Hypothalamus (tissue), 51 donors: ENCODE measurements at regions not wholly inside any gene's neighbourhood (a gene's known extent, or its start where the extent isn't known, plus 50 kb on each side); places are given as distances from the start of the nearest gene placed in this dataset.

Experiments used
- DNase-seq, 51 donors: peaks; one replicate each; lab custom pipeline; 2025; lab: John Stamatoyannopoulos, UW

DNA sequence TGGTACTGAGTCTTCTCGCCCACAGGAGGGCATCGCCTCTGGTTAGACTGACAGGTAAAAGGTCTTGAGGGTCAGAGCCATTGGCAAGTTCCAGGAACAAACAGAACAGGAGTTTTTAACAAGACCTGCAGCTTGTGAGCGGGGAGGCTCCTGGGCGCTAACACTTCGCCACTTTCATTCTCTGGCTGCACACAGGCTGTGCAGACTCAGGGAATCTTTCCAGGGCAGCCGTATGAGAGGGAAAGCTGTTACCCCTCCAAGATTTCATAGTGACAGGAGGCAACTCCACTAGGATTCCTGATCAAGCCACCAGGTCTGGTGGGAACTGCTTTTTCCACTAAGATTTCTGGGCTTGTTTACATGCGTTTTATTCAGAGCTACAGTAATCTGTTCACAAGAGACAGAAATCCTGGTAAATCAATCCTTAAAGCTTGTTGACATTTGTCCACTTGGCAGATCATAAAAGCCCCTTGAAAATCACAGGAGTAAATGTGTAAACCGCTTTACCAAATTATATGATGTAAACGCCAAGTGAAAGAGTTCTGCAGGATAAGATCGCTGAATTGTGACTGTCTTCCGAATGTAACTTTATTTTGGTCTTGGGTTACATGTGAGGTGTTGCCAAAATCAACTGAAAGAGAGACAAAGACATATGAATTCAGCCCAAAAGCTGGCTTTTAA is 190.6 kb downstream of the MZT1 start:
- DNase-seq = peak in 3 of 51 donors; percentile 0 to 1 (median 1)

DNA sequence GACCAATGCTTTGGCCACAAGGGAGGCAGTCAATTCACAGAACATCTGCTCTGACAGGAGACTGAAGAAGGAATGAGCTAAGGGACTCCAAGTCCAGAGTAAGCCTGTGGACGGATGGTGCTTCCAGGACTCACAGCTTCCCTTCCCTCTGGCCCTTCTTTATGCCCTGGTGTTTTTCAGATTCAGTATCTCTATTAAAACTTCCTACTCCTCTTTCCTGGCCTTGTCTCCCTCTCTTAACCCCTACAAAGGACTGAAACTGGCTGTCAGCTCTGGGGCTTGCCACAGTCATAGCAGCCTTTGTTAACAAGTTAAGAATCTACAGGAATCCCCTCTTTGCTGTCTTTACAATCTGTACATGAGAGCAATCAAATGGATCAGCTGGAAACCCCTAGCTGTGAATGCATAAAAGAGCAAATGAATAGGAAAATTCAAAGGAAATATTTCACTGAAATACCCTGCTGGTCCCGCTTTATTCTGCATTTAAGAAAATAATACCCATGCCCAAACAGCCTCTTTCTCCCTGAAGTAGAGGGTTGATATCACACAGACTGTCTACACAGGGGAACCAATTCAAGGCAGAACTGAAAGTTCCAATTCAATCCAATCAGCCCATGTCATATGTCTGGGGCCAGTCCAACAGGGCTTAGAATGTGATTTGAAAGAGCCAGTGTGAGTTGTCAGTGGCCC is 192.3 kb downstream of the MZT1 start:
- DNase-seq = no peak

DNA sequence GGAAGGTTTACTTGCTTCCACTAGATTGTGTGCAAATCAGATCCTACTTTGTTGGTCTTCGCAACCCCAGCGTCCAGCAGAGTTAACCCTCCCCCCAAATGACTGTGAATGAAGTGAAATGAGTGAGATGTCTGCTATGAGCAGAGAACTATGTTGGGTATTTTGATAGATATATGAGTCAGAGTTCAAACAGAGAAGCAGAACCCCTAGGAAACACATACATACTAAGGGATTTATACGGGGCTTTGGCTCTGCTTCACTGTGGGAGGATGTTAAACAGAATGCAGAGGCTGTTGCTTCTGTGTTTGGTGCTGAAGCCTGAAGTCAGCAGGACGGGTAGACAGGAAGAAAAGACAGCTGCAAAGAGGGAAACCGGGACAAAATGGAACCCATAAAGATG is 197.0 kb downstream of the MZT1 start:
- no peak for DNase-seq

DNA sequence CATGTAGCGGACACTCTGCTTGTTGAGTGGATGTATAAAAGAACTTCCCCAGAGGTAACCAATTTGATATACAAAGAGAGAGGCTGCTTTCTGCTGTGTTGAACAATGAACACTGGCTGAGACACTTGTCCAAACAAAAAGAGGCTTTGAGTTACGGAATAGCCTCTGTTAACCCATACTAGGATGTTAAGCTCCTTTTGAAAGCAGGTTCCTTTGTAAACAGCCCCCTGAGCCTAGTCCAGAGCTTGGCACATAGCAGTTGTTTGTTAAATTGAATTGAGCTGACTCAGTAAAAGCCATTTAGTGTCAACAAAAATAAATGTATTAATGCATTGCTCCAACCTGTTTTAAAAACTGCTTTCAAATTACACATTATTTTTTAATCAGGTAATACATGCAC is 200.1 kb downstream of the MZT1 start:
- no peak for DNase-seq

DNA sequence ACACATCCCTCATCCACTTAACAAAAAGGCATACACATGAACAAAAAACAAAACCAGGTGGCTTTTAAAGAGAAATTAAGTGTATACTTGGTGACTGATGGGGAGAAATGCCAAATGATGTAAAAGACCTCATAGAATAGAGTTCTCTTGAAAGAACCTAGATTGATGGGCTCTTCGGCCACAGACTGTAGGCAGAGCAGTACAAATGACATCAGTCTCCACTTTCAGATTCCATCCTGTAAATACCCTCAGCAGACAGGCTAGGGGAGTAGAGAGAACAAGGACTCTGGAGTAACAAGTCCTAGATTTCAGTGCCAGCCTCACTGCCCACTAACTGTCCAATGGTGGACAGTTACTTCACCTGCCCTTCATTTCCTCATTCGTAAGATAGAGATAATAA is 203.8 kb downstream of the MZT1 start:
- no peak for DNase-seq

DNA sequence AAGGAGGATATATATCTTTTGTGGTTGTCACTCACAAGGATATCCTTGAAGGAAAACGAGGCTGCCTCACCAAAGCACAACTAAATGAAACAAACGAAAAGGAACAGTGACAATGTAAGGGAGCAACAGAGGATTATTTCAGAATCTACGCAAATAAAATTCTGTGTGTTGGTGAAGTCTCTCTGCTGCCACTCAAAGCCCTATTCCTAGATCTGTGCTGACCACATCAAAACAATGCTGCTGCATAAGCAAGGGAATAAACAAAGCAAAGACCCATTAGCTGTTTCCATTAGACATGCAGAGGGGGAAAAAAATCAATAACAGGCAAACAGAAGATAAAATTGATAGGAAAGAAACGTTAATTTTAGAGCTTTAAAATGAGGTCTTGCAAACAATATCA is 204.4 kb downstream of the MZT1 start:
- no peak for DNase-seq

DNA sequence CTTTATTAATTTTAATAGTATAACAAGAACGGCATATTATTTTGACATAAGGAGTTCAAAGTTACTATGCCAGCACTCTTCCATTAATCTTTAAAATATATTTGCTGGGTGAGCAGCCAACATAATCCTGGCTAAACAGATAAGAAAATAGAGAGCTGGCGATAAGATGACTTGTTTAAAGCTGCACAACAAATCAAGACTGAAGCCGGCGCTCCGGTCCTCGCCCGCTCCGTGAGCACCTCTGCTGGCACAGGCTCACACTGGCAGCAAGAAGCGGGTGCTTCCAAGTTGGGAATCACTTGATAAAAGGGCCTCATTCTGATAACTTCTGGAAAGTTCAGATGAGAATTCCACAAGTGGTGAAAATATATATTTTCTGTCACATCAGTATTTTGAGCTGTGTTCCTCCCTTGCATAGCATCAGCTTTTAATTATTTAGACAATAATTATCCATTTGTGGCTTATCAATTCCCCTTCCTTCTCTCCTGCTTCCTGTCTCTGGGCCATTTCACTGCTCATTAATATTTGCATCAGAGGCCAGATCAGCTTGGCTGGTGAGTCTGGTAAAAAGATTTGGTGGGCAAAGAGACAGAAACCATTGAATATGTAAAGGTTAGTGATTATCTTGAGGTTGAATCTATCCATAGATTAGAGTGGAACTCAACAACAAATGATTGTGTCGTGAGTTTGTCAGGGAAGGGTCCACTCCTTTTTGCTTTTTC is 205.3 kb downstream of the MZT1 start:
- DNase-seq = no peak

DNA sequence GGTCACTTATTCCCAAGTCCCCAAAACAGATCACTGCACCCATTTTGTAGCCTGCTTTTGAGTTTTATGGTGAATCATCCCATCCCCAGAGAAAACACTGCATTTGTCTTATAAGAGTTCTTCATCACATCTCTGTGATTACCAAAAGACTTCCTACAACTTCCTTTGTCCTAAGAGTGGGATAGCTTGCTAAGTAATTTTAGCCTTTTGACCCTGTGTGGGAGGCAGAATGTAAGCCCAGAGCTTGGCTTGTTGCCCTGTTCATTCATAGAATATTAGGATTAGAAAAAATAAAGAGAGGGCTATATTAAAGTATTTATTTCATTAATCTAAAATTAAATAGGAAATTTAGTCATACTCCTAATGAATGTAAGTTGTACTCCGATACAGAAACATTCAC is 213.3 kb downstream of the MZT1 start:
- DNase-seq = no peak

DNA sequence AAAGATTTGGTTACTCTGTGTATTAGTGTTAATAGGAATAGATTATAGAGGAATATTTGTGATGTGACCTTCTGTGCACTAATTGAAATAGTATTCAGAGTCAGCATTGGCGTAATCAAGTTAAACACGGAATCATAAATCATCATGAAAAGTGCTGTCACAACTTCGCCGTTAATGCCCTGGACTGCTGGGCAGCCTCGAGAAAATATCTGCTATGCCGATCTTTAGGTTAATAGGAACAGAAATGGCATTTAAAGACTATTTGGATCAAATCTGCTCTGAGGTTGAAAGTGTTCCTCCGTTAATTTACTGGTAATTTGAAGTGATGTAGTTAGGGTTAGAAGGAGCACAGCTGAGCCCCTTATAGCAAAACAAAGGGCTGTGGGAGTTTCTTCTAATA is 219.0 kb downstream of the MZT1 start:
- no peak for DNase-seq

DNA sequence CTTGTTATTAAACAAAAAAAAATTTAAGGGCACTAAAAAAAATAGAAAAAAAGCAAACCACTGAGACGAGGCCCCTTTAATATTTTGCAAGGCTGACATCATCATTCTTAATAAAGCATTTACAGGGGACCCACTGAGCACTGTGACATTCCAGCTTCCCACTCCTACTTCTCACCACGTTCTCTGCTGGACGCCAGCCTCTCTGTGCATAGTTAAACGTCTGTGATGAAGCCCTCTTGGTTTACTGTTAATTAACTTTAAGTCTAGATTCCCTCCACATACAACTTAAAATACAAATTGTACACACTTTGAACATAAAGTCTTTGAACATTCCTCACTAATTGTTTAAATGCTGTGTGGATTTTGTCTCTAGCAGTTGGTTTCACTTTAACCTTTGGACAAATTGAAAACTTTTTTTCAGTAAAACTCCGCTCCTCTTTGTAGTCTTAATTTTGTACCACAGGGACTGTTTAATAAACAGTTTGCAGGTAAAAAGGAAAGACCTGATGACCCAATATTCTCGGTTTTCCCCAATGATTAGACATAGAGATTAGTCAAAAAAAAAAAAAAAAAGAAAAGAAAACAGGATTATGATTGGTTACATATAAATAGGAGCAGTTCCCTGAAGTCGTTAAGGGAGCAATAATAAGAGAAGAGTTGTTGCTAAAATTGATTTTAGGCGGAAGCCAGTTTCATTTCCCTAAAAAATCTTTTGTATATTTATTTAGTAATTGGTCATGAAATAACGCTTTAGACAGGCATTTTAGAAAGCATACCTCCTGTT is 219.8 kb downstream of the MZT1 start:
- DNase-seq = no peak

DNA sequence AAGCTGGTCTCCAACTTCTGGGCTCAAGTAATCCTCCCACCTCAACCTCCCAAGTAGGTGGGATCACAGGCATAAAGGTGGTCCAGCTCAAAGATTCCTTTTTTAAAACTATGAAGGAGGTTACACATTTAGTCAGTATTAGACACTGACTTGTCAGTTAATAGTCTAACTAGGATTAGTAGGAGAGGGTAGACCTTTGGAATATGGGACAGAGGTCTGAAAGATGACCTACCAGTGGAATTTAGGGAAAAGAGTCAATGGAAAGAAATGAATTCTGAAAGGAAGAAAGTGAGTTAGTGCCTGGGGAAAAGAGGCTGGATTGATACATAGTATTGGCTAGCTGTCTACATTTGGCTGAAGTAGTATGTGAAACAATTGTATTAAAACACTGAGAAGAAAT is 220.7 kb downstream of the MZT1 start:
- DNase-seq = no peak

DNA sequence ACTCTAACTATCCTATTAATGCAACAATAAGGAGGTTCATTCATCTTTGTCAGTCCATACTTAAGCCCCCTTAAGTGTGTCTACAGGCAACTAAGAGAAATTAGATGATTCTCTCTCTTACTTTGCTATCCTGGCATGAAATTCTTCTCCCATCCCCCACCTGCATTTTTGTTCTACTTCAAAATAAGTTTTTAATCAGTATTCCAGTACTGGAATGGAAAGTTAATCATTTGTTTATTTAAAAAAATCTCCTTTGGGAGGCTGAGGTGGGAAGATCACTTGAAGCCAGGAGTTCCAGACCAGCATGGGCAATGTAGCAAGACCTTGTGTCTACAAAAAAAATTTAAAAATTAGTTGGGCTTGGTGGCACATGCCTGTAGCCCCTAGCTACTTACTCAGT is 222.1 kb downstream of the MZT1 start:
- DNase-seq = no peak

DNA sequence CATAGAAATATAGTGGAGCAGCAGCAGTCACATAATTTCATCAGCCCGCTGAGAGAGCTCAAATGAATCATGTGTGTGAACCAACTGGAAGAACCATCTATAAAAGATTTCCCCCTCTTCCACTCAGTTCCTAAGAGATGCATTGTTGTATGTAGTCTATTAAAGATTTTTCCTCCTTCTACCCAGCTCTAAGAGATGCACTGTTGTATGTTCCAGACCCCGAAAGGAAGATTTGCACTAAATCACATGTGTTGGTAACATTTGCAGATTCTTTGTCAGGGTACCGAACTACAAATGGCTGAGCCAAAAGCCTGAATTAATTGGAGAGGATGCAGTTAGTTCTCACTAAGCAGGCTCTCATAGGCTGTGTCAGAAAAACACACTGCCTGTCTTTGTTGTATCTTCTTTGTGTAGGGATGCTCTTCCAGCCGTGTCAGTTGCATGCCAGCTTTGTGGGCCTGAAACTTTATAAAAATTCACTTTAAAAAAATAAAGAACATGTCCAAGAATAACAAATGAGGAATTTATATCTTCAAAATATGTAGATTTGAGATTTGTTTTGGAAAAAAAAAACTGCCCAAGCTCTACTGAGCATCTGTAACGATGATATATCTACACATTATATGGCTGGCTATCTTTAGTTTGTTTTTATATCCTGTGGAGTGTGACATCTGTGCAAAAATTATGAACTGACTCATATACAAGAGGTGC is 223.1 kb downstream of the MZT1 start:
- peak in 1 of 51 donors; percentile 3 for DNase-seq

DNA sequence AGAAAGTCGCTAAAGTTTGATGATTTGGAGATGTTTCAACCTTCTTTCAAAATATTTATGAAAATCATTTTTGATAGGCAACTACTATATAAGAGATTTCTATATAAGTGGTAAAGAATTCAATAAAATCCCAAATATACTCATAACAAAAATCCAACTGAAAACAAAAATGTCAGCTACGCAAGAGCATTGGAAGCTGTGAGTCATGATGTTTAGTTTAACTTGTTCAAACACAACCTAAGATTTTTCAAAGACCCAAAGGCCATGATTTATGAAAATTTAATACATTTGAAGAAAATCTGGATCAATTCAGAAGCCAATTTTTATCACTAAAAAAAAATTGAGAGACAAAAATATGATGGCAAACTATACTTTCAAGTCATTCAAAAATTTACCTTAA is 226.6 kb downstream of the MZT1 start:
- DNase-seq = no peak

DNA sequence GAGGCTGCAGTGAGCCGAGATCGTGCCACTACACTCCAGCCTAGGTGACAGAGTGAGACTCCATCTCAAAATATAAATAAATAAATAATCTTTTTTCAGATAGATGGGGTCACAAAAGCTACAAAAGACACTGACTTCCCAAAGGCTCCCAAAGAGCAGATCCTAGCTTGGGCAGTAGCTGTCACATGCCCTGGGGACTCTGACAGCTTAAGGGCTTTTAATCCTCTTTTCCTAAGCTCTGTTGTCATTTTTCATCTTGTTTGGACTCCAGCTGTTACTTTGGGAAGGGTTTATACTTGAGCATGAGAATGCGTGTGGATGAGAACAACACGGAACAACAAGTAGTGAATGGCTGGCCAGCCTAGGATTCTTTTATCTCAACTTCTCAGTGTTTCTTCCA is 231.7 kb downstream of the MZT1 start:
- DNase-seq = no peak

DNA sequence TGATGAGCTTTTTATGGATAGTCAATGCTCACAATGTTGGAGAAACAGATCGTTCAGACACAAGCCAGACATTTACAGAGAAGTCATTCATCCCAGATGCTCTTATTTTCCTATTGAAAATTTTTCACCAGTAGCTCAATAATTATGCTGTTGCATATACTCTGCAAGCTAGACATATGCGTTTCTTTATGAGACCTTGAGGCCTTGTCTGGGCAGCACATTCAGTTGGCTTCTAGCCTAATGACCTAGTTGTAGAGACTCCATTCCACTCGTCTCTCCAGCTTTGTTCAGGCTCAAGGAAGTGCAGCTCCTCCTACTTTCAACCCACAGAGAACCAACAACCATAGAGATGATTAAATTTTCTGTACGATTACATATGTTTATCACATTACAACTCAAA is 237.7 kb downstream of the MZT1 start:
- no peak for DNase-seq

DNA sequence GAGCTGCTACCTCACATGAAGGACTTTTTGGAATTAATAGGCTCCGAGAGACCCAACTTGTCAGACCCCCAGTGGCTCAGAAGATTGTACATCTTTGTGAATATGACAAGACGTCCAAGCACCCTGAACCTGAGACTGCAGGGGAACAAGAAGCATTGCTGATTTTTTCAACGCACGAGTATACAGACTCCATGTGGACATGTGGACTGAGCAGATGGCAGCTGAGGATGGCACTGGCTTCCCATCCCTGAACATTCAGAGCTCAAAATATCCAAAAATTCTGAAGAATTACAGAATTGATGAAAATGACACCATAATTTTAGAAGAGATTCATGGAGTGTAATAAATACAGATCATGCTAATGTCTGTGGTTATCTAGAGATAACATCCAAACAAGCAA is 254.1 kb downstream of the MZT1 start:
- no peak for DNase-seq

DNA sequence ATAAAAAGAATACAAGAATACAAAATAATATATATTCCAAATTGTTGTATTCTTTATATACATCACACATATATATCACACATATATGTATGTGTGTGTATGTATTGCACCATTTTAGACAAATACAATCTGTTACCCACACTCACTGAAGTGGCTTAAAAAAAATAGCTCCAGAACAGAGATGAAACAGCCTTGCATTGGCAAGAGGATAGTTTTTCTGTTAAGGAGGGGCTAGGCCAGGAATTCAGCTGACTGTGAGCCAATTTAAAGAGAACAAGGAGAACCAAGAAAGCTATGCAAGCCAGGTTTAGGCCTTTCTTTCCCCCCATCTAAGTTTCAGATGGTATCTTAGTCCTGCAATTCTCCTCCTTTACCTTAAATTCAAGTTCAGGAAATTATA is 257.5 kb downstream of the MZT1 start:
- DNase-seq = no peak

DNA sequence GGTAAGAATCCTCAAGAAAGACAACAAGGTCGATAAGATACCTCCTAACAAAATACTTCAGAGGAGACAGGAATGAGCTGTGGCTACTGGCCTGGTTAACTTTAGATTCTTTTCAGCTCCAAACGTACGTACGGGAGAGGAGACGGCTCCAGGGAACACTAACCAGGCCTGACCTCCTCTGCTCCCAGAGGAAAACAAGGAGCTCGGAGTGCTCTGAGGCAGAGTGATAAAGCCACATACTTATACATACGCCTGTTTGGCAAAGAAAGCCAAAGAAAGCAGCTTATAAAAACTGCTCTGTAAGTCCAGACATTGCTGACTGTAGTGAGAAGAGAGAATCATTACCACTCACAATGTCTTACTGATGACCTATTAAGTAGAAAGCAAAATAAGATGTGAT is 263.9 kb downstream of the MZT1 start:
- no peak for DNase-seq

DNA sequence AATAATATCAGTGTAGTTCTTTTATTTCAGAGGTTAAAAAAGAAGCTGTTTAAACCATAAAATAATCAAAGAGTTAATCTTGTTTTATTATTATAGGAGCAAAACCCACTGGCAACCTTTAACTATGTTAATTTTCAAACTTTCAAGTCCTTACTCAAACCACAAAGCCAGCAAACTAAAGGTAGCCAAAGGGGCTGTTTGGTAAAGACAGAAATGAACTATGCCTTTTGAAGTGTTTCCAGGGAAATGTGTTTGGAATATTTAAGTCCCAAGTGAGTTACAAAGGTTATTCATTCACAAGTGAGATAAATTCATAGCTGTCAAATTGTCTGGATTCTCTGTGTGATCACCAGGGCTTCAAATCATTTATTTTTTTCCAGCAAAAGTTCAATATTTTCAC is 264.7 kb downstream of the MZT1 start:
- DNase-seq = no peak

DNA sequence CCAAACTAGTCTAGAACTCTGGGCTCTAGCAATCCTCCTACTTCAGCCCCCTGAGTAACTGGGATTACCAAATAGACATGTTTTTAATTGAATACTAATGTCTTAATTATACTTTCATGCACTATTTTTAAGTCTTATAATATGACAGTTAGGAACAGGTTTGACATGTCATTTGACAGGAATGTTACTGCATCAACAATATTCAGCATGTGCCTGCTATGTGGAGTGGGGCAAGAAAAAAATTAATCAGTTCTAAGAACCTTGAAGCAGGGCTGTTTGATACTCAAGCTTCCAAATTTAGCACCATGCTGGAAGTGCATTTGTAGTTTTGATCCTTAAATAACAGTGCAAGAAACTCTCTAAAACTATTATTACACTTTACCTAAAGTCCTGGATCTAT is 265.3 kb downstream of the MZT1 start:
- DNase-seq = no peak
